HepG2 (cell line): ENCODE measurements at regions not wholly inside any gene's neighbourhood (a gene's known extent, or its start where the extent isn't known, plus 50 kb on each side); places are given as distances from the start of the nearest gene placed in this dataset.

Source experiments
- ATAC-seq: fragments of 200-7000 bp; cut with Tn5 transposase; 3 replicates; pipeline ENCODE4 v1.9.1; 2020; ENCODE audit warnings: mild to moderate bottlenecking, moderate library complexity
- BruUV-seq: library from RNA; stranded (reverse); fragments of 400-500 nt; replicated peaks from 2 replicates; lab custom pipeline; 2021; lab: Mats Ljungman, UMichigan
- CTCF ChIA-PET: fragments of 300-600 bp; formaldehyde crosslinking; extraction: SDS; loops from one replicate; lab custom pipeline; 2021; ENCODE audit warnings: low total read pairs, inconsistent platforms, low intra/inter-chr PET ratio; lab: Yijun Ruan, JAX
- POLR2A ChIA-PET: fragments of 350-600 bp; sonication (Branson Sonifier 250); formaldehyde crosslinking; loops from one replicate; lab custom pipeline; 2020; ENCODE audit warnings: antibody characterized with exemption, inconsistent platforms; lab: Yijun Ruan, JAX
- DNase-seq: peaks from one replicate; pipeline ENCODE4 v3.0.0-alpha.2; 2015; ENCODE audit warnings: low spot score
- FAIRE-seq: peaks from 3 replicates; lab custom pipeline; 2011; peaks lifted over from hg19 to GRCh38; lab: Jason Lieb, UNC
- H2AFZ ChIP-seq: one replicate; pipeline ENCODE4 v1.6.1; 2011; ENCODE audit warnings: low read length, inconsistent platforms
- H3K27ac ChIP-seq: fragments of 300-600 bp; 3 replicates; pipeline ENCODE4 v1.8.0; 2011; ENCODE audit warnings: mixed run types, mild to moderate bottlenecking, mixed read lengths, low read length, inconsistent platforms; ENCODE audit not compliant: insufficient read depth; ENCODE audit errors: extremely low read length
- H3K27me3 ChIP-seq, 2 experiments: fragments of 200-600 bp in 1 of 2; 2 replicates in 1 of 2; 3 replicates in 1 of 2; pipeline versions ENCODE4 v1.6.0 to v1.8.0; 2011; ENCODE audit warnings: low read length in 2 of 2, mild to moderate bottlenecking in 2 of 2, moderate library complexity in 2 of 2, inconsistent platforms in 1 of 2; ENCODE audit not compliant: insufficient read depth in 2 of 2, control insufficient read depth in 1 of 2
- H3K36me3 ChIP-seq, 2 experiments: fragments of 200-600 bp in 1 of 2; replicated peaks in 1 of 2; 2 replicates in 1 of 2; 3 replicates in 1 of 2; pipeline versions ENCODE4 v1.5.1 to v1.8.0; 2011; ENCODE audit warnings: low read length in 2 of 2, inconsistent platforms in 1 of 2; ENCODE audit not compliant: insufficient read depth in 2 of 2, control insufficient read depth in 1 of 2
- H3K4me1 ChIP-seq: 2 replicates; pipeline ENCODE4 v1.5.1; 2012; ENCODE audit warnings: low read length, inconsistent platforms; ENCODE audit not compliant: insufficient read depth
- H3K4me2 ChIP-seq: 2 replicates; pipeline ENCODE4 v1.6.0; 2011; ENCODE audit warnings: low read depth, low read length, inconsistent platforms
- H3K4me3 ChIP-seq, 3 experiments: fragments of 200-600 bp in 1 of 3; sonication (generic), shearing (Covaris generic) in 1 of 3; replicated peaks in 1 of 3; 2 replicates each; pipeline ENCODE4 v1.5.1; 2011 to 2016; ENCODE audit warnings: low read length in 3 of 3, inconsistent platforms in 2 of 3, low read depth in 2 of 3, mild to moderate bottlenecking in 2 of 3, control low read depth in 1 of 3, mixed read lengths in 1 of 3; ENCODE audit not compliant: insufficient read depth in 1 of 3
- H3K79me2 ChIP-seq: one replicate; pipeline ENCODE4 v1.6.1; 2011; ENCODE audit warnings: low read length, inconsistent platforms; ENCODE audit not compliant: insufficient read depth
- H3K9ac ChIP-seq: 2 replicates; pipeline ENCODE4 v1.6.0; 2011; ENCODE audit warnings: mild to moderate bottlenecking, low read depth, low read length, inconsistent platforms; ENCODE audit not compliant: insufficient read depth
- H3K9me3 ChIP-seq: 2 replicates; pipeline ENCODE4 v1.5.1; 2012; ENCODE audit warnings: mild to moderate bottlenecking, low read length
- H4K20me1 ChIP-seq: 2 replicates; pipeline ENCODE4 v1.6.0; 2011; ENCODE audit warnings: inconsistent platforms, mild to moderate bottlenecking, low read length, moderate library complexity; ENCODE audit not compliant: insufficient read depth
- ISL2 ChIP-seq: sonication (generic); formaldehyde crosslinking; IDR thresholded peaks from 2 replicates; pipeline ENCODE4 v1.5.0; 2020; ENCODE audit warnings: missing genetic modification reagents
- MAFK ChIP-seq, 2 experiments: IDR thresholded peaks in 1 of 2; conservative IDR thresholded peaks in 1 of 2; 2 replicates each; pipeline ENCODE4 v1.6.1; 2011; ENCODE audit warnings: improper control_type of control experiment in 2 of 2, low read length in 2 of 2
- MIER2 ChIP-seq: IDR thresholded peaks from 2 replicates; pipeline ENCODE4 v1.6.1; 2016; ENCODE audit warnings: missing biosample characterization, missing genetic modification reagents
- NR2F6 ChIP-seq, 2 experiments: IDR thresholded peaks; 2 replicates each; pipeline ENCODE4 v1.6.1; 2016; ENCODE audit warnings: antibody characterized with exemption in 1 of 2, mild to moderate bottlenecking in 1 of 2
- RCOR2 ChIP-seq: IDR thresholded peaks from 2 replicates; pipeline ENCODE4 v1.6.1; 2016; ENCODE audit warnings: missing biosample characterization, missing genetic modification reagents
- TAF1 ChIP-seq: sonication (generic); formaldehyde crosslinking; IDR thresholded peaks from 2 replicates; pipeline ENCODE4 v1.4.0; 2020; ENCODE audit warnings: missing genetic modification reagents
- ZBTB20 ChIP-seq: sonication (generic); formaldehyde crosslinking; IDR thresholded peaks from 2 replicates; pipeline ENCODE4 v1.8.1; 2023; ENCODE audit warnings: missing genetic modification reagents, low read depth, mild to moderate bottlenecking, borderline replicate concordance
- WGBS: methylation state at CpG from one replicate; pipeline ENCODE4 v1.1.6; 2017; ENCODE audit warnings: low lambda C conversion rate; 5-methylcytosine and 5-hydroxymethylcytosine counted together
- in situ Hi-C: cut with HindIII; loops from 2 replicates; pipeline ENCODE4 v1.10.0; 2017; ENCODE audit warnings: low pct_unique_long_range_greater_than_20kb; ENCODE audit not compliant: extremely low pct_ligation_motif_present
- intact Hi-C: fragments of 100-400 bp; cut with micrococcal nuclease; formaldehyde crosslinking; loops from one replicate; pipeline ENCODE4 v1.10.0; 2022; ENCODE audit not compliant: unreplicated experiment
- TF ChIP-seq, protein P1 (sequence below): sonication (generic); formaldehyde crosslinking; IDR thresholded peaks from 2 replicates; pipeline ENCODE4 v1.4.0; 2020; ENCODE audit warnings: missing genetic modification reagents

DNA sequence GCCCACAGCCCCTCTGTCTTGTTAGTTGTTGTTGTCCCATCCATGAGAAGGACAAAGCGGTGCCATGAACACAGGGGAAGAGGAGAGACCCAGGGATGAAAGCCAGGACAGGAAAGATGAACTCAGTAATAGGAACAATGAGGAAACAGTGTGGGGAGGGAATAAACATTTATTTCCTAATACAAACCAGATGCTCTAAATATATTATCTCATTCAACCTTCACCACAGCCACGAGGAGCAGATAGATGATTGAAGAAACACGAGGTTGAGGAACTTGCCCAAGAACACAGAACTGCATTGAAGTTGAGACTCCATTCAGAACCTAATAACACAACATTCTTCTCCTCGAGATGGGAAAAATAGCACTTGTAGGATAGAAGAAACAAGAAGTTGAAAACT is 53.0 kb upstream of the AIG1 start:
- H3K36me3 ChIP-seq: no peaks in the 10 kb centered on the region
- TF ChIP-seq MIER2 (CRISPR knock-in tag): no peak
- TF ChIP-seq RCOR2 (CRISPR knock-in tag): no peak
- TF ChIP-seq, protein P1, sequence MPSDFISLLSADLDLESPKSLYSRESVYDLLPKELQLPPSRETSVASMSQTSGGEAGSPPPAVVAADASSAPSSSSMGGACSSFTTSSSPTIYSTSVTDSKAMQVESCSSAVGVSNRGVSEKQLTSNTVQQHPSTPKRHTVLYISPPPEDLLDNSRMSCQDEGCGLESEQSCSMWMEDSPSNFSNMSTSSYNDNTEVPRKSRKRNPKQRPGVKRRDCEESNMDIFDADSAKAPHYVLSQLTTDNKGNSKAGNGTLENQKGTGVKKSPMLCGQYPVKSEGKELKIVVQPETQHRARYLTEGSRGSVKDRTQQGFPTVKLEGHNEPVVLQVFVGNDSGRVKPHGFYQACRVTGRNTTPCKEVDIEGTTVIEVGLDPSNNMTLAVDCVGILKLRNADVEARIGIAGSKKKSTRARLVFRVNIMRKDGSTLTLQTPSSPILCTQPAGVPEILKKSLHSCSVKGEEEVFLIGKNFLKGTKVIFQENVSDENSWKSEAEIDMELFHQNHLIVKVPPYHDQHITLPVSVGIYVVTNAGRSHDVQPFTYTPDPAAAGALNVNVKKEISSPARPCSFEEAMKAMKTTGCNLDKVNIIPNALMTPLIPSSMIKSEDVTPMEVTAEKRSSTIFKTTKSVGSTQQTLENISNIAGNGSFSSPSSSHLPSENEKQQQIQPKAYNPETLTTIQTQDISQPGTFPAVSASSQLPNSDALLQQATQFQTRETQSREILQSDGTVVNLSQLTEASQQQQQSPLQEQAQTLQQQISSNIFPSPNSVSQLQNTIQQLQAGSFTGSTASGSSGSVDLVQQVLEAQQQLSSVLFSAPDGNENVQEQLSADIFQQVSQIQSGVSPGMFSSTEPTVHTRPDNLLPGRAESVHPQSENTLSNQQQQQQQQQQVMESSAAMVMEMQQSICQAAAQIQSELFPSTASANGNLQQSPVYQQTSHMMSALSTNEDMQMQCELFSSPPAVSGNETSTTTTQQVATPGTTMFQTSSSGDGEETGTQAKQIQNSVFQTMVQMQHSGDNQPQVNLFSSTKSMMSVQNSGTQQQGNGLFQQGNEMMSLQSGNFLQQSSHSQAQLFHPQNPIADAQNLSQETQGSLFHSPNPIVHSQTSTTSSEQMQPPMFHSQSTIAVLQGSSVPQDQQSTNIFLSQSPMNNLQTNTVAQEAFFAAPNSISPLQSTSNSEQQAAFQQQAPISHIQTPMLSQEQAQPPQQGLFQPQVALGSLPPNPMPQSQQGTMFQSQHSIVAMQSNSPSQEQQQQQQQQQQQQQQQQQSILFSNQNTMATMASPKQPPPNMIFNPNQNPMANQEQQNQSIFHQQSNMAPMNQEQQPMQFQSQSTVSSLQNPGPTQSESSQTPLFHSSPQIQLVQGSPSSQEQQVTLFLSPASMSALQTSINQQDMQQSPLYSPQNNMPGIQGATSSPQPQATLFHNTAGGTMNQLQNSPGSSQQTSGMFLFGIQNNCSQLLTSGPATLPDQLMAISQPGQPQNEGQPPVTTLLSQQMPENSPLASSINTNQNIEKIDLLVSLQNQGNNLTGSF (CRISPR knock-in tag): no peak
- no peak for TF ChIP-seq ISL2
- TF ChIP-seq, all 625 proteins: peak for 0
- Histone ChIP-seq H4K20me1 (no peaks in the 10 kb centered on the region), H3K79me2 (no peaks in the 10 kb centered on the region), H2AFZ (no peak overlapping the region), H3K27me3 (no peaks in the 10 kb centered on the region), H3K9ac (no peak overlapping the region), H3K4me2 (no peak overlapping the region), H3K4me3 (no peak overlapping the region), H3K27ac (no peak overlapping the region), H3K4me1 (no peaks in the 10 kb centered on the region), H3K9me3 (no peaks in the 10 kb centered on the region)
- WGBS: 24% methylated on average over 4 of the region's 4 CpGs
- intact Hi-C loops (no loop called here), in situ Hi-C loops (no loop called here)
- FAIRE-seq: no peak
- CTCF ChIA-PET: no interaction called here
- no peak for DNase-seq
- ATAC-seq: no peak
- no TSS peak for BruUV-seq
- POLR2A ChIA-PET: no interaction called here

- no peak for DNase-seq
- no peak for FAIRE-seq
- H3K4me2 ChIP-seq: no peak overlapping the region
- CTCF ChIA-PET: no interaction called here
- no peak for ATAC-seq
- H3K9me3 ChIP-seq: no peaks in the 10 kb centered on the region
- H3K4me3 ChIP-seq: no peak overlapping the region
- no peaks in the 10 kb centered on the region for H3K36me3 ChIP-seq
- no TSS peak for BruUV-seq
- TF ChIP-seq ZBTB20 (CRISPR knock-in tag): no peak
- TF ChIP-seq MAFK (conservative IDR thresholded peaks at IDR 0.05 in 1 of 2, IDR thresholded peaks at IDR 0.05 in 1 of 2; ENCODE audit: low read length in 2 of 2): peak in 1 of 2 experiments; percentile 46; a peak in 2 of 4 replicates
- no peak for TF ChIP-seq TAF1 (CRISPR knock-in tag)
- TF ChIP-seq NR2F6 (IDR thresholded peaks at IDR 0.05): no peak
- no peak for TF ChIP-seq NR2F6 (CRISPR knock-in tag; IDR thresholded peaks at IDR 0.05)
- H3K4me1 ChIP-seq: no peaks in the 10 kb centered on the region
- WGBS: 63% methylated on average over 3 of the region's 3 CpGs
- no peak overlapping the region for H3K27ac ChIP-seq
- H3K9ac ChIP-seq: no peak overlapping the region
- intact Hi-C loops: no loop called here
- POLR2A ChIA-PET: no interaction called here
- no peak overlapping the region for H2AFZ ChIP-seq
- in situ Hi-C loops: no loop called here
- H3K27me3 ChIP-seq: no peaks in the 10 kb centered on the region
- H3K79me2 ChIP-seq: no peaks in the 10 kb centered on the region
- H4K20me1 ChIP-seq: no peaks in the 10 kb centered on the region
Observed at GRCh38 chr6:143009851-143010250, 50.8 kb upstream of the AIG1 start.
